K562 (cell line): ENCODE measurements at regions not wholly inside any gene's neighbourhood (a gene's known extent, or its start where the extent isn't known, plus 50 kb on each side); places are given as distances from the start of the nearest gene placed in this dataset.

Source experiments
- ATAC-seq: fragments of 200-7000 bp; cut with Tn5 transposase; 3 replicates; pipeline ENCODE4 v1.9.1; 2020; ENCODE audit warnings: moderate library complexity
- BruUV-seq: library from RNA; stranded (reverse); fragments of 400-500 nt; replicated peaks from 2 replicates; lab custom pipeline; 2021; lab: Mats Ljungman, UMichigan
- CTCF ChIA-PET: fragments of 300-600 bp; formaldehyde crosslinking; extraction: SDS; loops from one replicate; lab custom pipeline; 2021; ENCODE audit warnings: low intra/inter-chr PET ratio; lab: Yijun Ruan, JAX
- POLR2A ChIA-PET: fragments of 300-600, 350-650 bp; sonication (Branson Sonifier 250); formaldehyde crosslinking; extraction: SDS; loops from one replicate; lab custom pipeline; 2021; ENCODE audit warnings: antibody characterized with exemption, inconsistent platforms; lab: Yijun Ruan, JAX
- DNase-seq, 4 experiments: peaks; one replicate each; pipeline versions ENCODE4 v3.0.0 to v3.0.0-alpha.2; 2011 to 2018; ENCODE audit warnings: low spot score in 3 of 4, mixed read lengths in 3 of 4; ENCODE audit errors: extremely low read depth in 1 of 4
- FAIRE-seq: peaks from 2 replicates; lab custom pipeline; 2011; peaks lifted over from hg19 to GRCh38; lab: Jason Lieb, UNC
- H2AFZ ChIP-seq: 2 replicates; pipeline ENCODE4 v1.6.0; 2011; ENCODE audit warnings: low read depth, low read length, control low read depth, inconsistent platforms
- H3K27ac ChIP-seq: fragments of 200-600 bp; 3 replicates; pipeline ENCODE4 v1.8.0; 2011; ENCODE audit warnings: low read depth, mild to moderate bottlenecking, control low read depth, inconsistent platforms, low read length, moderate library complexity, mixed read lengths; ENCODE audit errors: extremely low read depth
- H3K27me3 ChIP-seq, 2 experiments: fragments of 300-600 bp in 1 of 2; 2 replicates in 1 of 2; 3 replicates in 1 of 2; pipeline versions ENCODE4 v1.6.0 to v1.8.0; 2011; ENCODE audit warnings: inconsistent platforms in 2 of 2, low read length in 2 of 2, mild to moderate bottlenecking in 1 of 2, mixed read lengths in 1 of 2, moderate library complexity in 1 of 2; ENCODE audit not compliant: control insufficient read depth in 2 of 2, insufficient read depth in 2 of 2
- H3K36me3 ChIP-seq: fragments of 300-600 bp; 3 replicates; pipeline ENCODE4 v1.8.0; 2011; ENCODE audit warnings: mild to moderate bottlenecking, low read length, inconsistent platforms; ENCODE audit not compliant: control insufficient read depth, insufficient read depth
- H3K4me1 ChIP-seq, 2 experiments: fragments of 200-600 bp in 1 of 2; replicated peaks in 1 of 2; 2 replicates in 1 of 2; 3 replicates in 1 of 2; pipeline versions ENCODE4 v1.5.1 to v1.8.0; 2011; ENCODE audit warnings: inconsistent platforms in 2 of 2, low read length in 2 of 2, mild to moderate bottlenecking in 1 of 2, mixed read lengths in 1 of 2, moderate library complexity in 1 of 2; ENCODE audit not compliant: control insufficient read depth in 2 of 2, insufficient read depth in 2 of 2
- H3K4me2 ChIP-seq: 2 replicates; pipeline ENCODE4 v1.6.1; 2011; ENCODE audit warnings: low read length, control low read depth, inconsistent platforms, mixed read lengths; ENCODE audit not compliant: insufficient read depth
- H3K4me3 ChIP-seq: fragments of 200-600 bp; sonication (generic), shearing (Covaris generic); 2 replicates; pipeline ENCODE4 v1.5.1; 2016; ENCODE audit warnings: control low read depth, inconsistent platforms
- H3K79me2 ChIP-seq: fragments of 200-600 bp; 3 replicates; pipeline ENCODE4 v1.8.0; 2011; ENCODE audit warnings: low read length, inconsistent platforms; ENCODE audit not compliant: control insufficient read depth, insufficient read depth
- H3K9ac ChIP-seq, 2 experiments: 2 replicates each; pipeline versions ENCODE4 v1.6.0 to v1.6.1; 2011; ENCODE audit warnings: low read depth in 2 of 2, low read length in 2 of 2, control low read depth in 1 of 2, inconsistent platforms in 1 of 2, mild to moderate bottlenecking in 1 of 2, mixed read lengths in 1 of 2; ENCODE audit not compliant: insufficient read depth in 1 of 2
- H3K9me1 ChIP-seq: one replicate; pipeline ENCODE4 v1.6.0; 2011; ENCODE audit warnings: inconsistent platforms, mild to moderate bottlenecking, low read length, moderate library complexity; ENCODE audit not compliant: control insufficient read depth, insufficient read depth
- H3K9me3 ChIP-seq: replicated peaks from 2 replicates; pipeline ENCODE4 v1.5.1; 2011; ENCODE audit warnings: low read depth, low read length, inconsistent platforms; ENCODE audit not compliant: control insufficient read depth, insufficient read depth
- H4K20me1 ChIP-seq: replicated peaks from 2 replicates; pipeline ENCODE4 v1.6.1; 2011; ENCODE audit warnings: low read length, inconsistent platforms, mixed read lengths; ENCODE audit not compliant: control insufficient read depth, insufficient read depth
- DIDO1 ChIP-seq: fragments of 450-650 bp; IDR thresholded peaks from 2 replicates; pipeline ENCODE4 v1.6.1; 2016; ENCODE audit warnings: low read depth, missing biosample characterization, missing genetic modification characterization
- FOXA3 ChIP-seq, 2 experiments: fragments of 450-650 bp in 1 of 2; sonication (generic) in 1 of 2; formaldehyde crosslinking; IDR thresholded peaks in 1 of 2; conservative IDR thresholded peaks in 1 of 2; 2 replicates each; pipeline versions ENCODE4 v1.4.0 to v1.8.0; 2020 to 2022; ENCODE audit warnings: mild to moderate bottlenecking in 2 of 2, missing genetic modification reagents in 1 of 2
- HDAC1 ChIP-seq, 2 experiments: fragments of 450-650 bp; IDR thresholded peaks; 2 replicates each; pipeline ENCODE4 v1.6.1; 2016 to 2017; ENCODE audit warnings: inconsistent platforms in 1 of 2, mild to moderate bottlenecking in 1 of 2, moderate library complexity in 1 of 2
- HNRNPLL ChIP-seq: fragments of 200-400 bp; formaldehyde crosslinking; IDR thresholded peaks from 2 replicates; pipeline ENCODE4 v1.6.1; 2017; ENCODE audit warnings: low read length, low read depth, mild to moderate bottlenecking; ENCODE audit not compliant: poor library complexity, severe bottlenecking
- PTRF ChIP-seq: fragments of 450-650 bp; IDR thresholded peaks from 2 replicates; pipeline ENCODE4 v1.6.1; 2016; ENCODE audit warnings: mild to moderate bottlenecking, missing genetic modification characterization, missing compliant biosample characterization
- SP1 ChIP-seq: sonication (generic); formaldehyde crosslinking; IDR thresholded peaks from 2 replicates; pipeline ENCODE4 v1.8.1; 2022; ENCODE audit warnings: mild to moderate bottlenecking, missing genetic modification reagents
- ZNF444 ChIP-seq: fragments of 250-450 bp; sonication (Bioruptor Pico); IDR thresholded peaks from 2 replicates; pipeline ENCODE4 v1.4.0; 2020; ENCODE audit warnings: mild to moderate bottlenecking, moderate library complexity
- WGBS: fragments of 100-300 bp; shearing (Covaris generic); methylation state at CpG from one replicate; pipeline ENCODE4 v1.1.6; 2016; ENCODE audit warnings: low coverage, mixed read lengths; ENCODE audit not compliant: insufficient coverage; ENCODE audit errors: missing lambda C conversion rate; 5-methylcytosine and 5-hydroxymethylcytosine counted together
- in situ Hi-C: fragments of 300-500 bp; cut with MboI; formaldehyde crosslinking; loops from 4 replicates; pipeline ENCODE4 v1.15.0; 2018; ENCODE audit warnings: inconsistent platforms, mixed read lengths
- intact Hi-C: fragments of 100-400 bp; cut with micrococcal nuclease; formaldehyde crosslinking; loops from 2 replicates; pipeline ENCODE4 v1.14.2; 2022
- TF ChIP-seq, protein P1 (sequence below): sonication (generic); formaldehyde crosslinking; IDR thresholded peaks from 2 replicates; pipeline ENCODE4 v1.8.0; 2022; ENCODE audit warnings: mild to moderate bottlenecking, missing genetic modification reagents
- TF ChIP-seq, protein P2 (sequence below): IDR thresholded peaks from 3 replicates; pipeline ENCODE4 v1.6.1; 2011; ENCODE audit warnings: borderline replicate concordance, mild to moderate bottlenecking; ENCODE audit not compliant: insufficient read length, insufficient read depth
- TF ChIP-seq, protein P3 (sequence below): fragments of 450-650 bp; formaldehyde crosslinking; IDR thresholded peaks from 2 replicates; pipeline ENCODE4 v1.4.0; 2020; ENCODE audit warnings: mild to moderate bottlenecking

DNA sequence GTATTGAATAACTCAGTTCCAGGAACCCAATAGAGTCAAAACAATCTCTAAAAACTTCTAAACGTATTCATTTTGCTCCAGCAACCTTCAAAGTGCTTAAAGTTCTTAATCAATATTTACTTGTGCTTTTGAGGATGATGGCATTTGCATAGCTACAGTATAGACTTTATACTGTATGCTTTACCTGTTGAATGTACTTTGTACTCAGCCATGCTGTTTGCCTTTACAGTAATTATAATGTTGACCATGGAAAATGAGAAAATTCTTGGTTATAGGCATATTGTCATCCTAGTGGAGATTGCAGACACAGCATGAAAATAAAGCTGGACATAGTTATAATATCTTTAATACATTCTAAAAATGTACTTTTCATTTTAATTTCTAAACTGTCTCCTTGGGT is 762.7 kb upstream of the PHF14 start:
- DNase-seq (no peak), FAIRE-seq (no peak), ATAC-seq (no peak)
- H3K79me2 ChIP-seq = no peaks in the 10 kb centered on the region
- H3K4me1 ChIP-seq = no peaks in the 10 kb centered on the region
- in situ Hi-C loops (no loop called here), intact Hi-C loops (no loop called here)
- TF ChIP-seq HDAC1 (IDR thresholded peaks at IDR 0.05) (no peak), ZNF444 (CRISPR knock-in tag) (no peak), PTRF (tag) (no peak), HNRNPLL (no peak), SP1 (no peak), DIDO1 (tag) (no peak), FOXA3 (CRISPR knock-in tag; conservative IDR thresholded peaks at IDR 0.05 in 1 of 2, IDR thresholded peaks at IDR 0.05 in 1 of 2) (no peak)
- TF ChIP-seq, protein P1, sequence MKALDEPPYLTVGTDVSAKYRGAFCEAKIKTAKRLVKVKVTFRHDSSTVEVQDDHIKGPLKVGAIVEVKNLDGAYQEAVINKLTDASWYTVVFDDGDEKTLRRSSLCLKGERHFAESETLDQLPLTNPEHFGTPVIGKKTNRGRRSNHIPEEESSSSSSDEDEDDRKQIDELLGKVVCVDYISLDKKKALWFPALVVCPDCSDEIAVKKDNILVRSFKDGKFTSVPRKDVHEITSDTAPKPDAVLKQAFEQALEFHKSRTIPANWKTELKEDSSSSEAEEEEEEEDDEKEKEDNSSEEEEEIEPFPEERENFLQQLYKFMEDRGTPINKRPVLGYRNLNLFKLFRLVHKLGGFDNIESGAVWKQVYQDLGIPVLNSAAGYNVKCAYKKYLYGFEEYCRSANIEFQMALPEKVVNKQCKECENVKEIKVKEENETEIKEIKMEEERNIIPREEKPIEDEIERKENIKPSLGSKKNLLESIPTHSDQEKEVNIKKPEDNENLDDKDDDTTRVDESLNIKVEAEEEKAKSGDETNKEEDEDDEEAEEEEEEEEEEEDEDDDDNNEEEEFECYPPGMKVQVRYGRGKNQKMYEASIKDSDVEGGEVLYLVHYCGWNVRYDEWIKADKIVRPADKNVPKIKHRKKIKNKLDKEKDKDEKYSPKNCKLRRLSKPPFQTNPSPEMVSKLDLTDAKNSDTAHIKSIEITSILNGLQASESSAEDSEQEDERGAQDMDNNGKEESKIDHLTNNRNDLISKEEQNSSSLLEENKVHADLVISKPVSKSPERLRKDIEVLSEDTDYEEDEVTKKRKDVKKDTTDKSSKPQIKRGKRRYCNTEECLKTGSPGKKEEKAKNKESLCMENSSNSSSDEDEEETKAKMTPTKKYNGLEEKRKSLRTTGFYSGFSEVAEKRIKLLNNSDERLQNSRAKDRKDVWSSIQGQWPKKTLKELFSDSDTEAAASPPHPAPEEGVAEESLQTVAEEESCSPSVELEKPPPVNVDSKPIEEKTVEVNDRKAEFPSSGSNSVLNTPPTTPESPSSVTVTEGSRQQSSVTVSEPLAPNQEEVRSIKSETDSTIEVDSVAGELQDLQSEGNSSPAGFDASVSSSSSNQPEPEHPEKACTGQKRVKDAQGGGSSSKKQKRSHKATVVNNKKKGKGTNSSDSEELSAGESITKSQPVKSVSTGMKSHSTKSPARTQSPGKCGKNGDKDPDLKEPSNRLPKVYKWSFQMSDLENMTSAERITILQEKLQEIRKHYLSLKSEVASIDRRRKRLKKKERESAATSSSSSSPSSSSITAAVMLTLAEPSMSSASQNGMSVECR = no peak
- TF ChIP-seq, protein P2, sequence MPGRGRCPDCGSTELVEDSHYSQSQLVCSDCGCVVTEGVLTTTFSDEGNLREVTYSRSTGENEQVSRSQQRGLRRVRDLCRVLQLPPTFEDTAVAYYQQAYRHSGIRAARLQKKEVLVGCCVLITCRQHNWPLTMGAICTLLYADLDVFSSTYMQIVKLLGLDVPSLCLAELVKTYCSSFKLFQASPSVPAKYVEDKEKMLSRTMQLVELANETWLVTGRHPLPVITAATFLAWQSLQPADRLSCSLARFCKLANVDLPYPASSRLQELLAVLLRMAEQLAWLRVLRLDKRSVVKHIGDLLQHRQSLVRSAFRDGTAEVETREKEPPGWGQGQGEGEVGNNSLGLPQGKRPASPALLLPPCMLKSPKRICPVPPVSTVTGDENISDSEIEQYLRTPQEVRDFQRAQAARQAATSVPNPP = no peak
- TF ChIP-seq, protein P3, sequence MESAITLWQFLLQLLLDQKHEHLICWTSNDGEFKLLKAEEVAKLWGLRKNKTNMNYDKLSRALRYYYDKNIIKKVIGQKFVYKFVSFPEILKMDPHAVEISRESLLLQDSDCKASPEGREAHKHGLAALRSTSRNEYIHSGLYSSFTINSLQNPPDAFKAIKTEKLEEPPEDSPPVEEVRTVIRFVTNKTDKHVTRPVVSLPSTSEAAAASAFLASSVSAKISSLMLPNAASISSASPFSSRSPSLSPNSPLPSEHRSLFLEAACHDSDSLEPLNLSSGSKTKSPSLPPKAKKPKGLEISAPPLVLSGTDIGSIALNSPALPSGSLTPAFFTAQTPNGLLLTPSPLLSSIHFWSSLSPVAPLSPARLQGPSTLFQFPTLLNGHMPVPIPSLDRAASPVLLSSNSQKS = no peak
- no peaks in the 10 kb centered on the region for H4K20me1 ChIP-seq
- no peaks in the 10 kb centered on the region for H3K36me3 ChIP-seq
- CTCF ChIA-PET = no interaction called here
- no peaks in the 10 kb centered on the region for H3K27me3 ChIP-seq
- H3K27ac ChIP-seq = no peak overlapping the region
- no peak overlapping the region for H3K4me3 ChIP-seq
- H3K9me1 ChIP-seq = no peaks in the 10 kb centered on the region
- H2AFZ ChIP-seq = no peak overlapping the region
- POLR2A ChIA-PET = no interaction called here
- 0% methylated on average over 1 of the region's 1 CpG for WGBS
- H3K4me2 ChIP-seq = no peak overlapping the region
- H3K9ac ChIP-seq = no peak overlapping the region
- no TSS peak for BruUV-seq
- no peaks in the 10 kb centered on the region; the same call in 1 of the 2 replicates for H3K9me3 ChIP-seq
